Uterus (tissue), 2 donors: ENCODE measurements at regions not wholly inside any gene's neighbourhood (a gene's known extent, or its start where the extent isn't known, plus 50 kb on each side); places are given as distances from the start of the nearest gene placed in this dataset.

Experiments
- POLR2A ChIP-seq, 2 donors: fragments of 450-650 bp; IDR thresholded peaks; one replicate each; pipeline ENCODE4 v1.6.1; 2016; ENCODE audit warnings: antibody characterized with exemption in 2 of 2, mild to moderate bottlenecking in 1 of 2, moderate library complexity in 1 of 2
- TF ChIP-seq, protein P1 (sequence below), 4 experiments: fragments of 200-600 bp in 2 of 4; fragments of 450-650 bp in 2 of 4; sonication (generic) in 2 of 4; IDR thresholded peaks; one replicate each; pipeline ENCODE4 v1.5.1; 2016 to 2019; ENCODE audit warnings: antibody characterized with exemption in 4 of 4, mild to moderate bottlenecking in 2 of 4, moderate library complexity in 1 of 4

DNA sequence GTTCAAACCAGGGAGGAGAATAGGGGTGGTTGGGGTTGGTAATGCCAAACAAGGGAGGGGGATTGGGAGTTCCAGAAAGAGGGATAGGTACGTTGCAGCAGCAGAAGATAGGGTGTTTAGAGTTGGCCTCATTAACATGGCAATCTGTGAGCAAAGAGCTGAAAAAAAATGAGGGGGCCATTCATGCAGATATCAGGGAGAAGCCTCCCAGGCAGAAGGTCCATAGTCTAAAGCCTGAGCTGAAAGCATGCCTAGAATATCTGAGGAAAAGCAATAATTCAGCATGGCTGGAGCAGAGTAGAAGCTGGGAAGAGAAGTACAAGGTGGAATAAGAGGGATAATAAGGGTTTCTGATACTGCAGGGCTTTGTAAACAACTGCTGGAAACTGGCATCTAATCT, 550.9 kb upstream of the LCORL start:
- TF ChIP-seq, protein P1, sequence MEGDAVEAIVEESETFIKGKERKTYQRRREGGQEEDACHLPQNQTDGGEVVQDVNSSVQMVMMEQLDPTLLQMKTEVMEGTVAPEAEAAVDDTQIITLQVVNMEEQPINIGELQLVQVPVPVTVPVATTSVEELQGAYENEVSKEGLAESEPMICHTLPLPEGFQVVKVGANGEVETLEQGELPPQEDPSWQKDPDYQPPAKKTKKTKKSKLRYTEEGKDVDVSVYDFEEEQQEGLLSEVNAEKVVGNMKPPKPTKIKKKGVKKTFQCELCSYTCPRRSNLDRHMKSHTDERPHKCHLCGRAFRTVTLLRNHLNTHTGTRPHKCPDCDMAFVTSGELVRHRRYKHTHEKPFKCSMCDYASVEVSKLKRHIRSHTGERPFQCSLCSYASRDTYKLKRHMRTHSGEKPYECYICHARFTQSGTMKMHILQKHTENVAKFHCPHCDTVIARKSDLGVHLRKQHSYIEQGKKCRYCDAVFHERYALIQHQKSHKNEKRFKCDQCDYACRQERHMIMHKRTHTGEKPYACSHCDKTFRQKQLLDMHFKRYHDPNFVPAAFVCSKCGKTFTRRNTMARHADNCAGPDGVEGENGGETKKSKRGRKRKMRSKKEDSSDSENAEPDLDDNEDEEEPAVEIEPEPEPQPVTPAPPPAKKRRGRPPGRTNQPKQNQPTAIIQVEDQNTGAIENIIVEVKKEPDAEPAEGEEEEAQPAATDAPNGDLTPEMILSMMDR (IDR thresholded peaks at IDR 0.05) = no peak
- no peak for TF ChIP-seq POLR2A (IDR thresholded peaks at IDR 0.05)
